Endothelial cell of umbilical vein (primary cell): ENCODE measurements at regions not wholly inside any gene's neighbourhood (a gene's known extent, or its start where the extent isn't known, plus 50 kb on each side); places are given as distances from the start of the nearest gene placed in this dataset.

Experiments used
- BruUV-seq: library from RNA; stranded (reverse); fragments of 400-500 nt; replicated peaks from 2 replicates; lab custom pipeline; 2021; lab: Mats Ljungman, UMichigan
- CTCF ChIA-PET: fragments of 300-600, 350-600 bp; sonication (Branson Sonifier 250); formaldehyde crosslinking; loops from one replicate; lab custom pipeline; 2021; ENCODE audit warnings: antibody characterized with exemption, inconsistent platforms; lab: Charles Lee
- POLR2A ChIA-PET: fragments of 300-600, 350-600 bp; sonication (Branson Sonifier 250); formaldehyde crosslinking; loops from one replicate; lab custom pipeline; 2021; ENCODE audit warnings: antibody characterized with exemption, inconsistent platforms; lab: Charles Lee
- DNase-seq: peaks from one replicate; pipeline ENCODE4 v3.0.0-alpha.2; 2011; ENCODE audit warnings: low read depth, low spot score
- FAIRE-seq: peaks from 2 replicates; lab custom pipeline; 2011; peaks lifted over from hg19 to GRCh38; lab: Jason Lieb, UNC
- H2AFZ ChIP-seq: 2 replicates; pipeline ENCODE4 v1.6.0; 2012; ENCODE audit warnings: low read depth, low read length, control low read depth, inconsistent platforms
- H3K27ac ChIP-seq: 2 replicates; pipeline ENCODE4 v1.5.1; 2011; ENCODE audit warnings: low read depth, mild to moderate bottlenecking, control low read depth, low read length, moderate library complexity; ENCODE audit not compliant: insufficient read depth
- H3K27me3 ChIP-seq, 2 experiments: 2 replicates each; pipeline versions ENCODE4 v1.6.0 to v1.6.1; 2011; ENCODE audit warnings: low read length in 2 of 2, mixed read lengths in 1 of 2; ENCODE audit not compliant: control insufficient read depth in 2 of 2, insufficient read depth in 2 of 2
- H3K36me3 ChIP-seq, 2 experiments: 2 replicates in 1 of 2; 3 replicates in 1 of 2; pipeline ENCODE4 v1.5.1; 2011; ENCODE audit warnings: low read length in 2 of 2, mild to moderate bottlenecking in 1 of 2, moderate library complexity in 1 of 2; ENCODE audit not compliant: control insufficient read depth in 2 of 2, insufficient read depth in 2 of 2; ENCODE audit errors: extremely low read depth in 1 of 2
- H3K4me1 ChIP-seq: 3 replicates; pipeline ENCODE4 v1.5.1; 2011; ENCODE audit warnings: mild to moderate bottlenecking, low read length; ENCODE audit not compliant: control insufficient read depth, insufficient read depth; ENCODE audit errors: extremely low read depth
- H3K4me2 ChIP-seq: 2 replicates; pipeline ENCODE4 v1.6.1; 2011; ENCODE audit warnings: low read length, control low read depth, mixed read lengths; ENCODE audit not compliant: insufficient read depth
- H3K4me3 ChIP-seq, 3 experiments: fragments of 200-600 bp in 1 of 3; sonication (generic), shearing (Covaris generic) in 1 of 3; replicated peaks in 1 of 3; 2 replicates each; pipeline ENCODE4 v1.5.1; 2011 to 2016; ENCODE audit warnings: control low read depth in 3 of 3, low read length in 3 of 3, mild to moderate bottlenecking in 2 of 3, inconsistent platforms in 1 of 3, low read depth in 1 of 3, moderate library complexity in 1 of 3; ENCODE audit not compliant: insufficient read depth in 1 of 3
- H3K79me2 ChIP-seq: 2 replicates; pipeline ENCODE4 v1.6.0; 2012; ENCODE audit warnings: low read length, inconsistent platforms; ENCODE audit not compliant: control insufficient read depth, insufficient read depth
- H3K9ac ChIP-seq: replicated peaks from 2 replicates; pipeline ENCODE3; 2011; ENCODE audit warnings: low read length, control low read depth; ENCODE audit not compliant: insufficient read depth; ENCODE audit errors: extremely low read depth
- H3K9me1 ChIP-seq: replicated peaks from 3 replicates; pipeline ENCODE4 v1.6.0; 2011; ENCODE audit warnings: mild to moderate bottlenecking, low read length; ENCODE audit not compliant: control insufficient read depth, insufficient read depth; ENCODE audit errors: extremely low read depth
- H3K9me3 ChIP-seq: replicated peaks from 2 replicates; pipeline ENCODE4 v1.5.1; 2012; ENCODE audit warnings: low read length, inconsistent platforms; ENCODE audit not compliant: control insufficient read depth, insufficient read depth
- H4K20me1 ChIP-seq: replicated peaks from 2 replicates; pipeline ENCODE3; 2011; ENCODE audit warnings: mild to moderate bottlenecking, low read length; ENCODE audit not compliant: control insufficient read depth, insufficient read depth; ENCODE audit errors: extremely low read depth
- EZH2 ChIP-seq: IDR thresholded peaks from 2 replicates; pipeline ENCODE4 v1.6.1; 2012; ENCODE audit warnings: borderline replicate concordance, low read depth, mild to moderate bottlenecking, moderate library complexity, low read length, inconsistent platforms; ENCODE audit not compliant: severe bottlenecking
- FOS ChIP-seq: IDR thresholded peaks from 2 replicates; pipeline ENCODE4 v1.6.1; 2011; ENCODE audit warnings: mild to moderate bottlenecking, low read length, moderate library complexity, borderline replicate concordance; ENCODE audit not compliant: insufficient read depth
- GATA2 ChIP-seq: IDR thresholded peaks from 2 replicates; pipeline ENCODE4 v1.7.0; 2011; ENCODE audit warnings: low read depth, mild to moderate bottlenecking, moderate library complexity, mixed read lengths, low read length; ENCODE audit not compliant: insufficient read length, insufficient read depth
- MYC ChIP-seq: IDR thresholded peaks from one replicate; pipeline ENCODE4 v1.6.1; 2011; ENCODE audit warnings: mild to moderate bottlenecking, low read depth, low read length
- POLR2A ChIP-seq: IDR thresholded peaks from 2 replicates; pipeline ENCODE4 v1.6.1; 2012; ENCODE audit warnings: low read depth, mild to moderate bottlenecking, control low read depth, low read length
- POLR2AphosphoS5 ChIP-seq: IDR thresholded peaks from 2 replicates; pipeline ENCODE4 v1.6.1; 2012; ENCODE audit warnings: low read depth, mild to moderate bottlenecking, control low read depth, low read length, moderate library complexity; ENCODE audit not compliant: insufficient read depth
- dilution Hi-C: fragments of 300-500 bp; cut with MboI; formaldehyde crosslinking; loops from one replicate; pipeline ENCODE4 v1.15.0; 2019; ENCODE audit warnings: low sequenced_read_pairs; ENCODE audit not compliant: extremely low pct_ligation_motif_present
- intact Hi-C: fragments of 100-400 bp; cut with micrococcal nuclease; formaldehyde crosslinking; loops from one replicate; pipeline ENCODE4 v1.10.0; 2022
- TF ChIP-seq, protein P1 (sequence below), 2 donors: IDR thresholded peaks; 1 replicate in 1 of 2; 2 replicates in 1 of 2; pipeline ENCODE4 v1.5.1; 2011; ENCODE audit warnings: low read length in 2 of 2, mild to moderate bottlenecking in 2 of 2, moderate library complexity in 2 of 2, control low read depth in 1 of 2, inconsistent platforms in 1 of 2, low read depth in 1 of 2; ENCODE audit not compliant: insufficient read depth in 1 of 2; ENCODE audit errors: extremely low read depth in 1 of 2

DNA sequence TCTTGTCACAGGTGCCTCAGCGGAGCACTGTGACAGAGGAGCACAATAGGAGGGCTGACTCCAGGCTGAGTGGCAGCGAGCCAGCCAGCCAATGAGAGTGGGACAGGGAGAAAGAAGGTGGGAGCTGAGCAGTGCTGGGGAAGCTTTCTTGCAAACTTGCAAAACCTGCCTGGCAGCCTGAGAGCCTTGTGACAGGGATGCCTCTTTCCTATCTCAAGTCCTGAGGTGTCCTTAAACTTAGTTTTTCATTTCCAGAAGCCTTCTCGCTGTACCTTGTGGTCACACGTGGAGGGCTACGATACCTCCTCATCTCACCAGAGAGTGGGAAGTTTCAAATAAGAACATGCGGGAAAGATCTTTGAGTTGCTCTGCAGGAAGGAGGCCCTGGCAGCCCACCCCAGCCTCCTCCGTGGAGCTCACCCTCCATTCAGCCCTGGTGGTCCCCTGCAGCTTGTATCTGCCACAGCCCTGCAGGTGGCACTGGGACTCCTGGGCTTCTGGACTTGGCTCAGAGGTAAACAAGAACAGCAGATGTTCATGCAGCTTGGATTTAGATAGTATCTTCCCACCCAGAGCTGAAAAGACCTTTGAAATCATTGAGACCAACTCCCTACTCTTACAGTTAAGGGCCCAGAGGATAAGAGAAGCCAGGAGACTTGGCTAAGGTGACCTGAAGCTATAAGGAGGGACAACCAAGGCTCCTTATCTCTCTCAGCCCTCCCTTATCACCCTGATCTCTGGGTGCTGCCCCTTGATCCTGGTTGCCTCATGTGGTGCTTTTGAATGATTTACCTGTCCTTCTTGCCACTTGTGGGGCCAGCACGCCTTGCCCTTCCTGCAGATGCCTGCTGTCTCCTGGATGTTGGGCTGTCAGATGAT is 153.5 kb upstream of the MAX start:
- DNase-seq: no peak
- peaks cover 31% of the 10 kb centered on the region for H3K4me1 ChIP-seq
- ChIA-PET CTCF (interaction anchor here (0.9 to 1.1 kb wide), 3 partner anchors 11 to 157 kb away, joined by 3 to 4 read pairs (median 3); partner anchors contain the start of gene FUT8), POLR2A (no interaction called here)
- H3K27me3 ChIP-seq: no peaks in the 10 kb centered on the region
- H3K79me2 ChIP-seq: no peaks in the 10 kb centered on the region
- no peak overlapping the region for H3K4me3 ChIP-seq
- no peaks in the 10 kb centered on the region for H3K36me3 ChIP-seq
- H3K9ac ChIP-seq: no peak overlapping the region
- H3K4me2 ChIP-seq: no peak overlapping the region
- no peak overlapping the region for H2AFZ ChIP-seq
- no peaks in the 10 kb centered on the region for H3K9me1 ChIP-seq
- TF ChIP-seq MYC (no peak), POLR2AphosphoS5 (no peak), GATA2 (no peak), EZH2 (no peak), POLR2A (no peak), FOS (no peak)
- TF ChIP-seq, protein P1, sequence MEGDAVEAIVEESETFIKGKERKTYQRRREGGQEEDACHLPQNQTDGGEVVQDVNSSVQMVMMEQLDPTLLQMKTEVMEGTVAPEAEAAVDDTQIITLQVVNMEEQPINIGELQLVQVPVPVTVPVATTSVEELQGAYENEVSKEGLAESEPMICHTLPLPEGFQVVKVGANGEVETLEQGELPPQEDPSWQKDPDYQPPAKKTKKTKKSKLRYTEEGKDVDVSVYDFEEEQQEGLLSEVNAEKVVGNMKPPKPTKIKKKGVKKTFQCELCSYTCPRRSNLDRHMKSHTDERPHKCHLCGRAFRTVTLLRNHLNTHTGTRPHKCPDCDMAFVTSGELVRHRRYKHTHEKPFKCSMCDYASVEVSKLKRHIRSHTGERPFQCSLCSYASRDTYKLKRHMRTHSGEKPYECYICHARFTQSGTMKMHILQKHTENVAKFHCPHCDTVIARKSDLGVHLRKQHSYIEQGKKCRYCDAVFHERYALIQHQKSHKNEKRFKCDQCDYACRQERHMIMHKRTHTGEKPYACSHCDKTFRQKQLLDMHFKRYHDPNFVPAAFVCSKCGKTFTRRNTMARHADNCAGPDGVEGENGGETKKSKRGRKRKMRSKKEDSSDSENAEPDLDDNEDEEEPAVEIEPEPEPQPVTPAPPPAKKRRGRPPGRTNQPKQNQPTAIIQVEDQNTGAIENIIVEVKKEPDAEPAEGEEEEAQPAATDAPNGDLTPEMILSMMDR (IDR thresholded peaks at IDR 0.05; ENCODE audit: extremely low read depth in 1 of 2, insufficient read depth in 1 of 2, low read depth in 1 of 2, low read length in 2 of 2): no peak
- no peaks in the 10 kb centered on the region for H4K20me1 ChIP-seq
- dilution Hi-C loops: no loop called here
- FAIRE-seq: no peak
- intact Hi-C loops: loop anchor here (5.0 kb wide), 1 partner anchor 154 kb away; the partner anchor contains the start of gene MAX
- no TSS peak for BruUV-seq
- H3K27ac ChIP-seq: no peak overlapping the region
- no peaks in the 10 kb centered on the region for H3K9me3 ChIP-seq
